DND-41 (cell line): ENCODE measurements at regions not wholly inside any gene's neighbourhood (a gene's known extent, or its start where the extent isn't known, plus 50 kb on each side); places are given as distances from the start of the nearest gene placed in this dataset.

ENCODE experiments used
- ATAC-seq: fragments of 200-7000 bp; cut with Tn5 transposase; 3 replicates; pipeline ENCODE4 v1.9.1; 2021; ENCODE audit warnings: low read depth; ENCODE audit not compliant: insufficient read depth
- DNase-seq: peaks from one replicate; pipeline ENCODE4 v3.0.0-alpha.2; 2020
- H2AFZ ChIP-seq: 2 replicates; pipeline ENCODE4 v1.6.0; 2012; ENCODE audit warnings: low read depth, low read length
- H3K27ac ChIP-seq: 2 replicates; pipeline ENCODE4 v1.5.1; 2012; ENCODE audit warnings: low read length, inconsistent platforms
- H3K27me3 ChIP-seq: fragments of 200-600 bp; sonication (generic); 2 replicates; pipeline ENCODE4 v1.6.0; 2012; ENCODE audit warnings: low read length, mild to moderate bottlenecking, inconsistent platforms; ENCODE audit not compliant: insufficient read depth, poor library complexity
- H3K36me3 ChIP-seq: 2 replicates; pipeline ENCODE4 v1.5.1; 2012; ENCODE audit warnings: low read length, inconsistent platforms; ENCODE audit not compliant: insufficient read depth
- H3K4me1 ChIP-seq: 2 replicates; pipeline ENCODE4 v1.5.1; 2012; ENCODE audit warnings: mild to moderate bottlenecking, low read length; ENCODE audit not compliant: insufficient read depth
- H3K4me2 ChIP-seq: 2 replicates; pipeline ENCODE4 v1.6.0; 2012; ENCODE audit warnings: mild to moderate bottlenecking, moderate library complexity, low read length, inconsistent platforms; ENCODE audit not compliant: insufficient read depth
- H3K4me3 ChIP-seq, 2 experiments: fragments of 200-600 bp in 1 of 2; shearing (Covaris generic) in 1 of 2; 2 replicates each; pipeline ENCODE4 v1.5.1; 2012 to 2016; ENCODE audit warnings: inconsistent platforms in 2 of 2, low read length in 2 of 2, mild to moderate bottlenecking in 2 of 2, low read depth in 1 of 2, moderate library complexity in 1 of 2
- H3K79me2 ChIP-seq: 2 replicates; pipeline ENCODE4 v1.6.0; 2012; ENCODE audit warnings: low read length, inconsistent platforms; ENCODE audit not compliant: insufficient read depth
- H3K9ac ChIP-seq: 2 replicates; pipeline ENCODE4 v1.6.0; 2012; ENCODE audit warnings: low read depth, mild to moderate bottlenecking, inconsistent platforms, low read length, moderate library complexity
- H3K9me3 ChIP-seq: 2 replicates; pipeline ENCODE4 v1.5.1; 2012; ENCODE audit warnings: low read length, moderate library complexity, mild to moderate bottlenecking, inconsistent platforms; ENCODE audit not compliant: insufficient read depth, severe bottlenecking
- H4K20me1 ChIP-seq: 2 replicates; pipeline ENCODE4 v1.6.0; 2012; ENCODE audit warnings: low read length; ENCODE audit not compliant: insufficient read depth
- CTCF ChIP-seq: IDR thresholded peaks from 2 replicates; pipeline ENCODE4 v1.5.1; 2012; ENCODE audit warnings: borderline replicate concordance, low read length, moderate library complexity, mild to moderate bottlenecking; ENCODE audit not compliant: poor library complexity, severe bottlenecking; ENCODE audit errors: extremely low read depth
- EZH2 ChIP-seq: IDR thresholded peaks from 3 replicates; pipeline ENCODE4 v1.6.1; 2012; ENCODE audit warnings: borderline replicate concordance, low read depth, mild to moderate bottlenecking, moderate library complexity, low read length, inconsistent platforms; ENCODE audit not compliant: severe bottlenecking

GRCh38 chr11:134476435-134477021 is 64.5 kb upstream of the B3GAT1 start:
- TF ChIP-seq CTCF (no peak), EZH2 (no peak)
- Histone ChIP-seq H3K9ac (no peak overlapping the region), H3K4me3 (no peak overlapping the region), H3K27ac (no peak overlapping the region), H3K9me3 (no peaks in the 10 kb centered on the region), H2AFZ (no peak overlapping the region), H3K79me2 (no peaks in the 10 kb centered on the region), H3K4me1 (no peaks in the 10 kb centered on the region), H3K36me3 (no peaks in the 10 kb centered on the region), H4K20me1 (no peaks in the 10 kb centered on the region), H3K27me3 (peaks cover 10% of the 10 kb centered on the region), H3K4me2 (no peak overlapping the region)
- DNase-seq (peak; percentile 44), ATAC-seq (peak; percentile 68)

GRCh38 chr11:134475951-134476350 is 63.9 kb upstream of the B3GAT1 start:
- Histone ChIP-seq H3K4me2 (no peak overlapping the region), H4K20me1 (no peaks in the 10 kb centered on the region), H3K79me2 (no peaks in the 10 kb centered on the region), H2AFZ (no peak overlapping the region), H3K27ac (no peak overlapping the region), H3K9ac (no peak overlapping the region), H3K36me3 (no peaks in the 10 kb centered on the region), H3K4me1 (no peaks in the 10 kb centered on the region), H3K9me3 (no peaks in the 10 kb centered on the region), H3K27me3 (peaks cover 9% of the 10 kb centered on the region), H3K4me3 (no peak overlapping the region)
- ATAC-seq (no peak), DNase-seq (no peak)
- TF ChIP-seq CTCF (no peak), EZH2 (no peak)

- Histone ChIP-seq H2AFZ (no peak overlapping the region), H3K4me3 (no peak overlapping the region), H4K20me1 (no peaks in the 10 kb centered on the region), H3K4me2 (no peak overlapping the region), H3K27me3 (peaks cover 9% of the 10 kb centered on the region), H3K4me1 (no peaks in the 10 kb centered on the region), H3K36me3 (no peaks in the 10 kb centered on the region), H3K79me2 (no peaks in the 10 kb centered on the region), H3K27ac (no peak overlapping the region), H3K9me3 (no peaks in the 10 kb centered on the region), H3K9ac (no peak overlapping the region)
- ATAC-seq (peak; percentile 65), DNase-seq (peak; percentile 36)
- no peak for TF ChIP-seq CTCF
- TF ChIP-seq EZH2, result no peak
Observed at GRCh38 chr11:134474942-134475341, 62.9 kb upstream of the B3GAT1 start.

- ATAC-seq (no peak), DNase-seq (no peak)
- no peak for TF ChIP-seq EZH2
- no peak for TF ChIP-seq CTCF
- no peak overlapping the region for H3K4me3 ChIP-seq
- no peak overlapping the region for H3K27ac ChIP-seq
- H4K20me1 ChIP-seq, result no peaks in the 10 kb centered on the region
- H3K9me3 ChIP-seq, result no peaks in the 10 kb centered on the region
- no peak overlapping the region for H2AFZ ChIP-seq
- H3K4me1 ChIP-seq, result no peaks in the 10 kb centered on the region
- H3K36me3 ChIP-seq, result no peaks in the 10 kb centered on the region
- H3K27me3 ChIP-seq, result peaks cover 9% of the 10 kb centered on the region
- H3K9ac ChIP-seq, result no peak overlapping the region
- H3K79me2 ChIP-seq, result no peaks in the 10 kb centered on the region
- H3K4me2 ChIP-seq, result no peak overlapping the region
Observed at GRCh38 chr11:134474070-134474860, 62.2 kb upstream of the B3GAT1 start.
